ENCODE measurements at regions not wholly inside any gene's neighbourhood (a gene's known extent, or its start where the extent isn't known, plus 50 kb on each side); places are given as distances from the start of the nearest gene placed in this dataset.

GRCh38 chr16:79915761-79916160 lies 315.2 kb upstream of the MAF start:
- H3K27ac Mint-ChIP-seq = no peak overlapping the region
- POLR2A ChIA-PET = no interaction called here
- intact Hi-C loops (cut with micrococcal nuclease) = no loop called here

GRCh38 chr16:79914961-79915720 lies 314.6 kb upstream of the MAF start:
- POLR2A ChIA-PET = no interaction called here
- no peak for ATAC-seq (ENCODE audit: low read depth)

More at GRCh38 chr16:79915761-79916160, 315.2 kb upstream of the MAF start:
- TF ChIP-seq CTCF (IDR thresholded peaks at IDR 0.05) = no peak
- CTCF ChIA-PET = no interaction called here
- no peaks in the 10 kb centered on the region for H3K9me3 Mint-ChIP-seq
- H3K4me3 Mint-ChIP-seq = no peak overlapping the region
- H3K27me3 Mint-ChIP-seq = no peaks in the 10 kb centered on the region
- no peak for DNase-seq
- H3K36me3 Mint-ChIP-seq (ENCODE audit: low read depth) = no peaks in the 10 kb centered on the region
- H3K4me1 Mint-ChIP-seq = no peaks in the 10 kb centered on the region
- no peak for ATAC-seq (ENCODE audit: low read depth)

GRCh38 chr16:79912592-79913310 lies 312.2 kb upstream of the MAF start:
- H3K36me3 Mint-ChIP-seq (ENCODE audit: low read depth) = no peaks in the 10 kb centered on the region
- no peaks in the 10 kb centered on the region for H3K9me3 Mint-ChIP-seq
- no peak for TF ChIP-seq CTCF (IDR thresholded peaks at IDR 0.05)
- intact Hi-C loops (cut with micrococcal nuclease) = no loop called here
- CTCF ChIA-PET = no interaction called here
- H3K27me3 Mint-ChIP-seq = no peaks in the 10 kb centered on the region
- no peak for DNase-seq
- ATAC-seq (ENCODE audit: low read depth) = no peak
- no peak overlapping the region for H3K4me3 Mint-ChIP-seq
- H3K27ac Mint-ChIP-seq = no peak overlapping the region
- POLR2A ChIA-PET = no interaction called here
- no peaks in the 10 kb centered on the region for H3K4me1 Mint-ChIP-seq

More at GRCh38 chr16:79914961-79915720, 314.6 kb upstream of the MAF start:
- no peak overlapping the region for H3K27ac Mint-ChIP-seq
- DNase-seq = no peak
- H3K4me1 Mint-ChIP-seq = no peaks in the 10 kb centered on the region
- H3K36me3 Mint-ChIP-seq (ENCODE audit: low read depth) = no peaks in the 10 kb centered on the region
- H3K27me3 Mint-ChIP-seq = no peaks in the 10 kb centered on the region
- intact Hi-C loops (cut with micrococcal nuclease) = no loop called here
- TF ChIP-seq CTCF (IDR thresholded peaks at IDR 0.05) = no peak
- CTCF ChIA-PET = no interaction called here
- H3K9me3 Mint-ChIP-seq = no peaks in the 10 kb centered on the region
- H3K4me3 Mint-ChIP-seq = no peak overlapping the region

- no peak for TF ChIP-seq CTCF (IDR thresholded peaks at IDR 0.05)
- Mint-ChIP-seq H3K36me3 (ENCODE audit: low read depth) (no peaks in the 10 kb centered on the region), H3K4me3 (no peak overlapping the region), H3K27me3 (peaks cover 2% of the 10 kb centered on the region), H3K27ac (no peak overlapping the region), H3K4me1 (no peaks in the 10 kb centered on the region), H3K9me3 (no peaks in the 10 kb centered on the region)
- CTCF ChIA-PET = no interaction called here
- DNase-seq = no peak
- POLR2A ChIA-PET = no interaction called here
- ATAC-seq (ENCODE audit: low read depth) = no peak
- intact Hi-C loops (cut with micrococcal nuclease) = no loop called here
Measured at GRCh38 chr16:79911660-79912059, 311.1 kb upstream of the MAF start.

GRCh38 chr16:79909571-79909970 lies 309.0 kb upstream of the MAF start:
- DNase-seq (no peak), ATAC-seq (ENCODE audit: low read depth) (no peak)
- Mint-ChIP-seq H3K27me3 (peaks cover 2% of the 10 kb centered on the region), H3K4me1 (no peaks in the 10 kb centered on the region), H3K9me3 (no peaks in the 10 kb centered on the region), H3K36me3 (ENCODE audit: low read depth) (no peaks in the 10 kb centered on the region), H3K4me3 (no peak overlapping the region), H3K27ac (no peak overlapping the region)
- intact Hi-C loops (cut with micrococcal nuclease) = no loop called here
- POLR2A ChIA-PET = no interaction called here
- no peak for TF ChIP-seq CTCF (IDR thresholded peaks at IDR 0.05)
- CTCF ChIA-PET = no interaction called here
